Right lung (tissue), 2 donors: ENCODE measurements at regions not wholly inside any gene's neighbourhood (a gene's known extent, or its start where the extent isn't known, plus 50 kb on each side); places are given as distances from the start of the nearest gene placed in this dataset.
A peak's percentile ranks its signal among the peaks of the same experiment; 100 is the strongest.
"Not testable (repeated sequence)": the region's sequence is repeated elsewhere in the genome, so short reads cannot be mapped to it uniquely, and the experiment has no call there.

ENCODE experiments used
- DNase-seq, 2 donors: peaks; one replicate each; pipeline ENCODE4 v3.0.0-alpha.2; 2013

DNA sequence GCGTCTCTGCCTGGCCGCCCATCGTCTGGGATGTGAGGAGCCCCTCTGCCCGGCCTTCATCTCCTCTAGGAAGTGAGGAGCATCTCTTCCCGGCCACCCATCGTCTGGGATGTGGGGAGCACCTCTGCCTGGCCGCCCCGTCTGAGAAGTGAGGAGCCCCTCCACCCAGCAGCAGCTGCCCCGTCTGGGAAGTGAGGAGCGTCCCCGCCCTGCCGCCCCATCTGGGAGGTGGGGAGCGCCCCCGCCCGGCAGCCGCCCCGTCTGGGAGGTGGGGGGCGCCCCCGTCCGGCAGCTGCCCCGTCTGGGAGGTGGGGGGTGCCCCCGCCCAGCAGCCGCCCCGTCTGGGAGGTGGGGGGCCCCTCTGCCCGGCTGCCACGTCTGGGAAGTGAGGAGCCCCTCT is 153.7 kb upstream of the MYRIP start:
- DNase-seq = not testable (repeated sequence)

DNA sequence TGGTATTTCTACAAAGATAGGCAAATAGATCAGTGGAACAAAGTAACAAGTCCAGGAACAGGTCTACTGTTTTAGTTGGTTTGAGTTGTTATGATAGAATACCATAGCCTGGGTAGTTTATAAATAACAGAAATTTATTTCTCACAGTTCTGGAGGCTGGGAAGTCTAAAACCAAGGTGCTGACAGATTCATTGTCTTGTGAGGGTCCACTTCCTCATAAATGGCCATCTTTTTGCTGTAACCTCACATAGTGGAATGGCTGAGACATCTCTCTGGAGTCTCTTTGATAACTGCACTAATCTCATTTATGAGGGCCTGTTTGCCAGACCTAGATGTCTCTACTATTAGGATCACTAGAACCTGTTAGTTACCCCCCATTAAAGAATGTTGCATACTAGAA is 152.3 kb upstream of the MYRIP start:
- no peak for DNase-seq

DNA sequence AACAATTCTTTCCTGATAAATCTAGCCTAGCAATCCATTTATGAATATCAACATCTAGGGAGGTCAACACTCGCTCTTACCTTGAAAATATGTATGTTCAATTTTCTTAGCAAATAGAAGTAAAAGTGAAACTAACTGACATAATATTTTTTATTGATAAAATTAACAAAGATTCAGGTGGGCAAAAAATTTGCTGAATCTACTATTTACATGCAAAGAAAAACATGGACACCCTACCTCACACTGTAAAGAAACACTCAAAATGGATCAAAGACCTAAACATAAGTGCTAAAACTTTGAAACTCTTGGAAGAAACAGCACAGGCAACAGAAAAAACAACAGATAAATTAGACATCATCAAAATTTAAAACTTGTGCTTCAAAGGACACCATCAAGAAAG is 151.6 kb upstream of the MYRIP start:
- no peak for DNase-seq

DNA sequence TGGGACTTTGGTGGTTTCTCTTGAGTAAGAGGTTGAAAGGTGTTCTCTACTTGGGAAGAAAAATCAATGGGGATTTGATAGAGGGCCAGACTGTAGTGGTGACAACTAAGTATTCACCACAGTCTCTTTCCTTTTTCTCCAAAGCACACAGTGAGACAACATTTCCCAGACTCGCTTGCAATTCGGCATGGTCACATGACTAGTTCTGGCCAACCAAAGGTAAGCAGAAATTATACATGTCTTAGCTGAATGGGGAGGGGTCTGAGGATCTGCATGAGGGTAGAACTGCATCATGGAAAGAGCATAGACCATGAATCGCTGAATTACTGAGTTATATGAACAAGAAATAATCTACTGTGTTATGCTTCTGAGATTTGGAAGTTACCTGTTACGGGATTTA is 144.5 kb upstream of the MYRIP start:
- no peak for DNase-seq

DNA sequence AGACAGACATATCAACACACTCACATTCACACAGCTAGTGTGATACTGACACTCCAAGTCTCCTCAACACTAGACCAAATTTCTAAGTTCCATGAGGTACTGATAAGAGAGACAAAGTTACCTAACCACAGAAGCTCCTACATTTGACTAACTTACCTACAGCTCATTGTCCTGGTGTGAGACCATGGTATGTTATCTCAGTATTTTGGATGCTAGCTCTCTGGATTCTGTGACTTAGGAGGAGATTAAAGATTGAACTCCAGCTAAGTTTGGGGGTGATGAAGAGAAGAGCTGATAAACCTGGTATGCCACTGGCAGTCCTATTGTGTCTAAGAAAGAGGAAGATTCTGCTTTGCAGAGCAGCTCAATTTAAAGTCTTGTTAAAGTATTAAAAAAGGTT is 144.0 kb upstream of the MYRIP start:
- DNase-seq = no peak

DNA sequence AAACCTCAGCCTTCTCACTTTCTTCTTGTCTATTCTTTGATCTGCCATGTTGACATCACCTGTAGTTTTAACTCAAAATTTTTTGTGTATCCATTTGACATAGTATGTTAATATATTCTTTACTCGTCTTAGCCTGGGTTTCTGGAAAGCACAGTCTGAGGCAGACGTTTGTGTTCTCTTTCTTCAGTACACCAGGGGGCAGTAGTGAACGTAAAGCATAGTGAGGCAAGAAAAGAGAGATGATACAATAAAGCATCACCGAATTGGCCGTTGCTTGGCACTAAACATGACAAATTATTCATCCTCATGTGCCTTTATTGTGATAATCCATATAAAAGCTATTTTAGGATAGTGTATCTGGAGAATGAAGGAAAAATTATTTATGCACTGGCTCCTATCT is 141.0 kb upstream of the MYRIP start:
- DNase-seq = no peak

DNA sequence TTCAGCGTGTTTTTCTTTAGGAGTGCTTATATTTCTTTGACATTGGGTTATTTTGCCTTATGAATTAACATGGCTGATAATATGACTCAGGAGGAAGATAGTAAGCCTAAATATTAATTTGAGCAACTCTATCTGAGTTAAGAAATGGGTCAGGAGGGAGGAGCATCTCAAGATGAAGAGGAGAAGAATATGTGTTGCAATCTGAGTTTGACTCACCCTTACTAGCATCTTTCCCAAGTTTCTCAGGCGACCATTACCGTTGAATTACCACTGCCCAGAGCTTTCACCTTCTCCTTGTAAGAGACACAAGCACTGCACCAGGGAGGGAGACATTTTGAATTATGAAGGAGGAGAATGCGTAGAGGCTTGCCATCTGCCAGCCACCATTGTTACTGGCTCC is 138.3 kb upstream of the MYRIP start:
- DNase-seq = no peak

DNA sequence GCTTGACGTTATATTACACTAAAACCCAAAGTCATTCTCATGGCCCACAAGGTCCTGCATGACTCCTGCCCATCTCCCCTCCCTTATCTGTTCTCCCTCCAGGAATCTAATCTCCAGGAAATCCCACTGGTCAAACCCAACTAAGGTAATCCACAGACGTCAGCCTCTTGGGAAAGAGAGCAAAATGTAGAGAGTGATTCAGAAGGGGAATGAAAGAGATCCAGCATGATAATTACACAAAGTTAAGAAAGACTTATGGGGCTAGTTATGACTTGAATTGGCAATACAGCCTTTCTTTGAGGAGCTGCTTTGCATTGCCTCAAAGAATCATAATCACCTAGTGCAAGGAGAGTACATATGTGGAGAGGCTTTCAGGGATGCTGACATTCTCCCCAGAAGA is 137.8 kb upstream of the MYRIP start:
- DNase-seq = no peak

DNA sequence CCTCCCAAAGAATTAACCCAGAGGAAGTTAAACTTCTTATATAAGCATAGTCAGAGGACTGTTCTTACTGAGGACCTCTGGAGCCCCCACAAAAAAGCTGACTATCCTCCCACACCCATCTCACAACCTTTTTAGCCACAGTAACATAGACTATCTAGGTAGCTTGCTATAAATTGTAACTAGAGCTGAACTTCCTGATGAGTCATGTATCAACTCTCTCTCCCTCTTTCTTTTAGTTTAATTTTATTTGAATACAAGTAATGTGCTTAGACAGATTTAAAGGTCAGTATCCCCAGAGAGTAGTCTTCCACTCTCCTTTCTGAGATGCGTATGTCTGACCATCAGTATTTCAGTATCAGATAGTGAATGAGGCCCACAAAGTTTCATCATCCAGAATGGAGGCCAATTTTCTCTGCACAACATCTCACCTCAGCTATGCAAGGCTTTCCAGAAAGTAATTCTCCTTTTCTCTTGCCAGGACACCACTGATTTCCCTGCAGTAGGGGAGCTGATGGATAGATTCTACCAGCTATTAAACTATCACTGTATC is 104.0 kb upstream of the MYRIP start:
- no peak for DNase-seq

DNA sequence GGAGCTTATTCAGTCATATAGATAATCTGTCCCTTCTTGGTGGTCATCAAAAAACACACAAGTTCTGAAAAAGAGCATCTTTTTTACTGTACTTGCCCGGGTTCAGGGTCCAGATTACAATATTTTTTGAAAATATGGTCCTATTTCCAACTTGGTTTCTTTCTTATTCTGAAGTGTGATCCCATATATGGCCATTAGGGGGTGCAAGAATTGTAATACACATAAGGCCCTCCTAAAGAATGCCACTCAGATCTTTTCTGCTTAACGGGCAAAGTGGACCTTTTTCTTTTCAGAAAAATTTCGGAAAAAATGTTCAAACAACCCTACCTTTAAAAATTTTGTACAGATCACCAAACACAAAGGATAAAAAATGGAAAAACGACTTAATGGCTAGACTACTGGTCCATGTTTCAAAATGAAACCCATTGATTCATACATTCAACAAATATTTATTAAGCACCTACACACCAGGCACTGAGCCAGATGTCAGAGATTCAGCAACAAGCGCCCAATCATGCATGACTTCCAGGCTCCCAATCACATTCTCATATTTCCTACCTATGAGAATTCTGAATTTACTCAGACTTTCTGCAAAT is 102.0 kb upstream of the MYRIP start:
- peak; percentile 1 to 13 for DNase-seq

DNA sequence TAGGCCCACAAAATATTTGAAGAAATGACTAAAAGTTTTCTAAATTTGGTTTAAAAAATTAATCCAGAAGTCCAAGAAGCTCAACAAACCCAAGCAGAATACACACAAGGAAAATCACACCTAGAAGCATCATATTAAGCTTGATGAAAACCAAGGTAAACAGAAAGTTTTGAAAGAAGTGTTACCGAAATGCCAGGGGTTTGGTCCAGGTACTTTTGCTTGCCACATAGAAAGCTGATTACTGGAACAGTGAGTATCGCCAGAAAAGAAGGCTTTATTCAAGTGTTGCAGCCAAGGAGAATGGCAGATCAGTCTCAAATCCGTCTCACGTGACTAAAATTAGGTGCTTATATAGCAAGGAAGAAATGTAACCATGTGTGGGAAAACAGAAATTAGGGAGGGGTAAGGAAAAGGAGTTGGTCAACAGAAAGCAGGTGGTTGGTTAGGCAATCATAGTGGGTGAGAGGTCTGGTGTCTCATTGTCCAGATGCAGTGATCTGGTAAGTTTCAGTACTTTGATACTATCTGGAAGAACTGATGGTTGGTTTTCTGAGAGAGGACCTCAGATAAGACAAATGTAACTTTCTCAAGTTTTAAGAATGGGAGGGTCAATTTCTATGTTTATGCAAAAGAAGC is 96.9 kb upstream of the MYRIP start:
- DNase-seq = no peak

DNA sequence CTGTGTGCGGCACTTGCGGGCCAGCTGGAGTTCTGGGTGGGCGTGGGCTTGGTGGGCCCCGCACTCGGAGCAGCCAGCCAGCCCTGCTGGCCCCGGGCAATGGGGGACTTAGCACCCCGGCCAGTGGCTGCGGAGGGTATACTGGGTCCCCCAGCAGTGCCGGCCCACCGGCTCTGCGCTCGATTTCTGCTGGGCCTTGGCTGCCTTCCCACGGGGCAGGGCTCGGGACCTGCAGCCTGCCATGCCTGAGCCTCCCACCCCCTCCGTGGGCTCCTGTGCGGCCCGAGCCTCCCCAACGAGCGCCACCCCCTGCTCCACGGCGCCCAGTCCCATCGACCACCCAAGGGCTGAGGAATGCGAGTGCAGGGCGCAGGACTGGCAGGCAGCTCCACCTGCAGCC is 96.1 kb upstream of the MYRIP start:
- DNase-seq = not testable (repeated sequence)

DNA sequence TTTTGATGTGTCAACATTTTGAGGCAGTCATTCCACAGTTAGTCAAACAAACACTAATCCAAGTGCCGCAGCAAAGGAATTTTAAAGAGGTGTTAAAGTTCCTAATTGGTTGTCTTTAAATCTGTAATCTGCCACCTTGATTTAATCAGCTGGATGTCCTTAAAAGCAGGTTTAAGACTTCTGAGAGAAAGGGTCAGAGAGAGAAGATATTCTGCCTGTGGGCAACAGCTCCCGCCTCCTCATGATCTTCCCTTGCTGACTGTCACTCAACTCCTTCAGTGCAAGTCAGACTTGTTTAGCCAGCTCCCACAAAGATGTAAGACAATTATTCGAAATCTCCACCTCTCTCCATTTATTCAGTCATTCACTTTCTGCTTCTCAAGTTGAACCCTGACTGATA is 92.6 kb upstream of the MYRIP start:
- no peak for DNase-seq

DNA sequence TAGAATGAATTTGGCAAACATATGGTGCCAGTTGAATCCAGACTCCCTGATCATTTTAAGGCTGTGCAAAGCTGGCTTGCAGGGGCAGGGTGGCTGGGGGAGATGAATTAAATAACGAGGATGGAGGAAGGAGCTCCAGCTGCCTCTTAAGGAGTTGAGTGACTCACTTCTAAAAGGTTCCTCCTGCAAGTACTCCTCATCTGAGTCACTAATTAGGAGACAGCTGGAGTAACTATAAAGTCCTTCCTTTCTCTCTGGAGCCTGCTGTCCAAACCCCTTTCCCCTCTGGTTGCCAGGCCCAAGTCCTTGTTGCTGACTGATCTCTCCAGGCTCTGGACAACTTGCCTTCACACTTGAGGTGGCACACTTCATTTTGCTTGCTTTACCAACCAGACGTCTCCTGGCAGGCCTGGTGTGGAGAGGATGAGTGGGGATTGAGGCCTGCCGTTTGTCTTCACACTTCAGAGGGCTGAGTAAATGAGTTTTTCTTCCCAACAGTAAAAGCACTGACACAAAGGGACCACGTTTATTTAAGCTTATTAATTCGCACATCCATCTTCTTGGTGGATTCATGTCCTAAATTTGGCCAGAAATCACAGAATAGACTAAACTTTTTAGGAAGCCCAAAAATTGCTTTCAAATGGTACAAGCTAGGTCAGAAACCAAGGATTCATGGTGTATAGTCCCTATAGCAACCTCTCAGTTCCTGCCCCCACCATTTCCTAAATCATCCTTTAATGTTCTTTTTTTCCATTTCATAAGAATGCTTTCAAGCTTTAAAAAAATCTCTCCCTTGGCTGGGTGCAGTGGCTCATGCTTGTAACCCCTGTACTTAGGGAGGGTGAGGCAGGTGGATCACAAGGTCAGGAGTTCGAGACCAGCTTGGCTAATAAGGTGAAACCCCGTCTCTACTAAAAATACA is 90.5 kb upstream of the MYRIP start:
- DNase-seq = no peak

DNA sequence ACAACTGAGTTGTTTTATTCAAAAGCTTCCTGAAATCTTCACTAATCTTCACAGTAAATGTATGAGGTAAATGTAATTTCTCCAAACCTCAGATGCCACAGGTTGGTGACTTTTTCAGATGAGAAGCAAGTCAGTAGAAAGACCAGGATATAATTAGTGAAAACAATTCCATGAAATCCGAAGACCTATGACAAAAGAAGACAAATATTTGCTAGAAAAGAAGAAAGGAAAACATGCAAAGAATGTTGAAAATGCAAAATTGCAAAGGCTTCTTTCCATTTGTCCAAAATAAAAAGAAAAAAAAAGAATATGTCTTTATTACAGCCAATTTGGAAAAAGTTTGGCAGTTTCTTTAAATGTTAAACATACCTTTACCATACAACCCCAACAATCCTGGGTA is 88.3 kb upstream of the MYRIP start:
- DNase-seq = no peak

DNA sequence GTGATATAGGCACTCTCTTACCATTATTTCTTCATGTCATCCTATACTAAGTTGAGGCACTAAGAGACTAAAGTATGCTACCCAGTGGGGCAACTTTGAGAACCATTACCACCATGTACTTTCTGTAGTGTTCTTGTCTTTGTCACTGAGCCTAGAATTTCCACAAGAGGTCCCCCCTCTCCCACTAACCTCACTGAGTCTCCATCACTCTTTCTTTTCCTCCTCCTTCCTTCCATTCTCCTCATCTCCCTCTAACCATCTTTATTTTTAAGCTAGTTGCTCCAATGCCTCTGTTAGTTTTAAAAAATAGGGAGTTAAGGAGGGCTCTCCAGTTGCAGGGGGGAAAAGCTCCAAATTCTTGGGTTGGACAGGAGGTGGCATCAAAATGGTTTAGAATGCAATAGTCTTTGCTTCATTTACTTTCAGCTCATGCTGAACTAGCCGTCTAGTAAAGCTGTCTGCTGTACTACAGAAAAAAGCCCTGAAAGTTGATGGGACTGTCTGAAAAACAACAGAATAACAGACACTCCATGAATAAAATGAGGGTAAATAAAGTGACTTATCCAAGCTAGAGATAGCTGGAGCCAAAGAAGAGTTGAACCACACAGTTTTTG is 85.1 kb upstream of the MYRIP start:
- no peak for DNase-seq

DNA sequence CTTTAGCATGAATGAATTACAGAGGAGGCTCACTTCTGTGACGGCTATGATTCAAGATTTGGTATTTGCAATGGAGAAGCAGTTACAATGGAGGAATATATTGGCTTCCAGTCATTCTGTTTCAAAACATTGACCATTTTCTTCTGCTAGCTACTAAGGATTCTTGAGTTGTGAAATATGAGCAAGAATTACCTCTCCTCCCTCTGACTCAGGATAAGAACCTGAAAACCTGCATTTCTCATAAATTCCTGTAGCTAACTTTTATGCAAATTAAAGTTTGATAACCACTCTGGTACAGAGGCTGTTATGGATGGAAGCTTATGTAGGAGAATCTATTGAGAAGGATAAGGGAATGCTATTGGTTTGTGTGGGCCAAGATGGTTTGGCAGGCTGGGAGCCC is 84.1 kb upstream of the MYRIP start:
- DNase-seq = no peak

DNA sequence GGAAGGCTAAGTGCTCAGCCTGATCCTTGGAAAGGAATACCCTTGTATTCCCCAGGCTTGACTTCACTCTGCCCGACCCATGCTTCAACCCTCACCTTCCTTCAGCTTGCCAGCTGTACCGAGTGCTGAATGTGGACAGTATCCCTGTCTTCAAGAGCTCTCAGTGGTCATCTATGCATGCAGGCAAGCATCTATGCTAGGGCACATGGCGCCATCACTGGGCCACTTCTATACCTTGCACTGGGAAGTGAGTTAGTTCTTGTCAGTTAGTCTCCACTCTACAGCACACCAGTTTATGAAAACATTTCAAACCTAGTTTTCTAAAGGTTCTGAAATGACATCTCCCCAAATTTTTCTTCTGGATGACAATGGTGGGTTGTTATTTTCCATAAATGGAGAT is 82.0 kb upstream of the MYRIP start:
- no peak for DNase-seq

DNA sequence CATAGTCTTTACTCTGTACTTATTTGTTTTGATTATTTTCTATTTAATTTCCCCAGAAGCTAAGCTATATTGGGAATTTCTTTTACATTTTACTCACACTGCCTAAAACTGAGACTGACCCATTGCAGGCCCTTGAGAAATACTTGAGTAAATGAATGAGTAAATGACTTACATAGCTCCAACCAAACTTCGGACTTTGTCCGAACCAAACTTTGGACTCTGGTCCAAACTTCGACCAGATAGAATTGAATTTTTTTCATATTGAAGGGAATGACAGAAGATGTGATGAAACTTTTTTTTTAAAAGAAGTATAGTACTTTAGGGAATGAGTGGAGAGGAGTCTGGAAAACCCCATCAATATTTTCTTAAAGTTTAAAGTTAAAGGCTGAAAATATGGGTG is 75.6 kb upstream of the MYRIP start:
- DNase-seq = no peak

DNA sequence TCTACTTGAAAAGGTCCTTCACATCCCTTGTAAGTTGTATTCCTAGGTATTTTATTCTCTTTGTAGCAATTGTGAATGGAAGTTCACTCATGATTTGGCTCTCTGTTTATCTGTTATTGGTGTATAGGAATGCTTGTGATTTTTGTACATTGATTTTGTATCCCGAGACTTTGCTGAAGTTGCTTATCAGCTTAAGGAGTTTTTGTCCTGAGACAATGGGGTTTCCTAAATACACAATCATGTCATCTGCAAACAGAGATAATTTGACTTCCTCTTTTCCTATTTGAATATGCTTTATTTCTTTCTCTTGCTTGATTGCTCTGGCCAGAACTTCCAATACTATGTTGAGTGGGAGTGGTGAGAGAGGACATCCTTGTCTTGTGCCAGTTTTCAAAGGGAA is 69.8 kb upstream of the MYRIP start:
- not testable (repeated sequence) for DNase-seq

DNA sequence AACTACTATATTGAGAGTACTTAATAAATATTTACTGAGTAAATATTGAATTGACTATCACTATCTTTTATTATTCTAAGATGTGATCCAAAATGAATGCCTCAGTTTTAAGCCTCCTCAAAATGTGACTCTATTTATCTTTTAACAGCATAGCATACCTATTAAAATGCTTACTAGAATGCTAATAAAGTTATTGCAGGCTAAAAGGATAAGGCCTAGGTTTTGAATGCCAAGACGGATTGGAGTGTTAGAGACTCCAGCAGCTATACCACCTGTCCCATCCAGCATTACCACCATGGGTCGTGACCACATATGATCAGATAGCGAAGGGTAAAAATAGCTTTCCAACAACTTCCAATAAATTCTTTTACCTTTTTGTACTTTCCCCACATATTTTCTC is 64.7 kb upstream of the MYRIP start:
- DNase-seq = no peak

DNA sequence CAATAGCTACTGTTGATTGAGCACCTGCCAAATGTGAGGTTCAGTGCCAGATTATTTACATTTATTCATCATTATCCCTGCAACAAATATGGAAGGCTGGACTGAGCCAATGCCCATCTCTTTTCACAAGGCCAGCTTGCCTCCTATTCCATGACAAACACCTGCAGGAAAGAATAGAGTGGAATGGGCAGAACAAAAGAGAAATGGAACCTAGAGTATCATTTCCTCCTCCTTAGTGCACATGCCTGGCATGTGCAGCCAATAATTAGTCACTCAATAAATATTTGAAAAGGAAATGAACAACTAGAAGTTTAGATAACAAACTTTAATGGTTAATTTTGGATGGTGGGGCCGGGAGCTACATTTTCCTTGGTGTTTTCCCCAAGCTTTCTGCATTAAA is 61.4 kb upstream of the MYRIP start:
- DNase-seq = no peak

DNA sequence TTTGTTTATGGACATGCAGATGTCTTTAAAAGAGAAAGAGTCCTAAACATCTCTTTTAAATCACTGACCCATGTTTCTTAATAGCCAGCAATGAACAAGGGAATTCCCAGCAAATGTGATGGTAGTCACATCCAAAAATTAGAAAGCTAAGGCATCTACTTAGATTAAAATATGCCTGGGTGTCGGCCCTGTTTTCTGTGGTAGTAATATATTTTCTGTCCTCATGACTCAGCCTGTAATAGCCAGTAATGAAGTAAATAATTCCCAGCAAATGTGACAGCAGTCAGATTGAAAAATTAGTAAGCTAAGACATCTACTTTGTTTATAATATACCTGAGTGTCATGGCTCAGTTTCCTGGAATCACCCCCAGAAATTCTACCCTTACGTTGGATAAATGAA is 60.6 kb upstream of the MYRIP start:
- DNase-seq = no peak
